CD14-positive monocyte (primary cell): ENCODE measurements at regions not wholly inside any gene's neighbourhood (a gene's known extent, or its start where the extent isn't known, plus 50 kb on each side); places are given as distances from the start of the nearest gene placed in this dataset.

Source experiments
- DNase-seq, 3 donors: peaks; one replicate each; pipeline ENCODE4 v3.0.0-alpha.2; 2011 to 2022
- H2AFZ ChIP-seq: 2 replicates; pipeline ENCODE4 v1.6.0; 2012; ENCODE audit warnings: mild to moderate bottlenecking, low read depth, low read length, inconsistent platforms; ENCODE audit not compliant: insufficient read depth, poor library complexity, severe bottlenecking
- H3K27ac ChIP-seq, 2 donors: 1 replicate in 1 of 2; 2 replicates in 1 of 2; pipeline ENCODE4 v1.5.1; 2012 to 2013; ENCODE audit warnings: low read length in 2 of 2, control low read depth in 1 of 2, inconsistent platforms in 1 of 2, low read depth in 1 of 2, mild to moderate bottlenecking in 1 of 2
- H3K27me3 ChIP-seq, 2 donors: one replicate each; pipeline versions ENCODE4 v1.6.0 to v1.6.1; 2011 to 2013; ENCODE audit warnings: low read length in 2 of 2; ENCODE audit not compliant: control insufficient read depth in 2 of 2, insufficient read depth in 2 of 2
- H3K36me3 ChIP-seq, 2 donors: replicated peaks in 1 of 2; 1 replicate in 1 of 2; 2 replicates in 1 of 2; pipeline versions ENCODE4 v1.5.1 to v1.6.1; 2012 to 2013; ENCODE audit warnings: low read length in 2 of 2, control low read depth in 1 of 2, inconsistent platforms in 1 of 2, mild to moderate bottlenecking in 1 of 2; ENCODE audit not compliant: insufficient read depth in 2 of 2, control insufficient read depth in 1 of 2
- H3K4me1 ChIP-seq, 2 donors: 1 replicate in 1 of 2; 2 replicates in 1 of 2; pipeline versions ENCODE4 v1.5.1 to v1.6.1; 2012 to 2013; ENCODE audit warnings: low read length in 2 of 2, control low read depth in 1 of 2, inconsistent platforms in 1 of 2, mild to moderate bottlenecking in 1 of 2, moderate library complexity in 1 of 2; ENCODE audit not compliant: insufficient read depth in 2 of 2, control insufficient read depth in 1 of 2
- H3K4me2 ChIP-seq: replicated peaks from 2 replicates; pipeline ENCODE3; 2012; ENCODE audit warnings: low read length, moderate library complexity, mild to moderate bottlenecking; ENCODE audit not compliant: poor library complexity, severe bottlenecking; ENCODE audit errors: extremely low read depth
- H3K4me3 ChIP-seq, 3 experiments: fragments of 200-600 bp in 1 of 3; sonication (generic) in 1 of 3; replicated peaks in 1 of 3; 1 replicate in 2 of 3; 2 replicates in 1 of 3; pipeline ENCODE4 v1.5.1; 2011 to 2013; ENCODE audit warnings: low read length in 3 of 3, mild to moderate bottlenecking in 3 of 3, control low read depth in 2 of 3, low read depth in 2 of 3, inconsistent platforms in 1 of 3, moderate library complexity in 1 of 3
- H3K79me2 ChIP-seq: 2 replicates; pipeline ENCODE4 v1.6.0; 2012; ENCODE audit warnings: mild to moderate bottlenecking, control low read depth, inconsistent platforms, low read length, moderate library complexity; ENCODE audit not compliant: insufficient read depth
- H3K9ac ChIP-seq: 2 replicates; pipeline ENCODE4 v1.6.0; 2017; ENCODE audit warnings: low read length, mild to moderate bottlenecking; ENCODE audit not compliant: insufficient read depth, poor library complexity, severe bottlenecking
- H3K9me3 ChIP-seq, 2 donors: replicated peaks in 1 of 2; 1 replicate in 1 of 2; 2 replicates in 1 of 2; pipeline versions ENCODE4 v1.5.1 to v1.6.1; 2012 to 2013; ENCODE audit warnings: low read length in 2 of 2, control low read depth in 1 of 2; ENCODE audit not compliant: control insufficient read depth in 1 of 2, insufficient read depth in 1 of 2
- H4K20me1 ChIP-seq: 2 replicates; pipeline ENCODE4 v1.6.0; 2012; ENCODE audit warnings: mild to moderate bottlenecking, low read length, control low read depth, moderate library complexity; ENCODE audit not compliant: insufficient read depth
- H3K27ac Mint-ChIP-seq, 7 donors: one replicate each; pipeline ENCODE4 v1.8.0; 2020; ENCODE audit warnings: mild to moderate bottlenecking in 7 of 7, mixed read lengths in 7 of 7, moderate library complexity in 6 of 7, inconsistent platforms in 2 of 7
- H3K27me3 Mint-ChIP-seq, 3 donors: one replicate each; pipeline ENCODE4 v1.8.0; 2021 to 2022; ENCODE audit warnings: low read depth in 3 of 3, mild to moderate bottlenecking in 3 of 3, mixed read lengths in 3 of 3, moderate library complexity in 3 of 3, inconsistent platforms in 1 of 3
- H3K36me3 Mint-ChIP-seq, 2 donors: one replicate each; pipeline ENCODE4 v1.8.0; 2020; ENCODE audit warnings: mixed read lengths in 2 of 2, inconsistent platforms in 1 of 2, mild to moderate bottlenecking in 1 of 2
- H3K4me1 Mint-ChIP-seq: one replicate; pipeline ENCODE4 v1.8.0; 2020; ENCODE audit warnings: mild to moderate bottlenecking, mixed read lengths
- H3K4me3 Mint-ChIP-seq, 2 donors: one replicate each; pipeline ENCODE4 v1.8.0; 2020; ENCODE audit warnings: mild to moderate bottlenecking in 2 of 2, mixed read lengths in 2 of 2, moderate library complexity in 1 of 2
- H3K9me3 Mint-ChIP-seq, 7 donors: one replicate each; pipeline ENCODE4 v1.8.0; 2020 to 2022; ENCODE audit warnings: mixed read lengths in 7 of 7, mild to moderate bottlenecking in 6 of 7, moderate library complexity in 6 of 7, inconsistent platforms in 2 of 7
- WGBS: methylation state at CpG from one replicate; pipeline ENCODE4 v1.1.5; 2013; ENCODE audit warnings: missing lambda C conversion rate; ENCODE audit not compliant: insufficient coverage; 5-methylcytosine and 5-hydroxymethylcytosine counted together
- intact Hi-C, 2 donors: fragments of 100-400 bp; cut with micrococcal nuclease; formaldehyde crosslinking; loops; one replicate each; pipeline versions ENCODE4 v1.15.0 to v1.15.1; 2023
- TF ChIP-seq, protein P1 (sequence below): fragments of 200-600 bp; IDR thresholded peaks from one replicate; pipeline ENCODE4 v1.8.0; 2022; ENCODE audit warnings: antibody characterized with exemption, mild to moderate bottlenecking

DNA sequence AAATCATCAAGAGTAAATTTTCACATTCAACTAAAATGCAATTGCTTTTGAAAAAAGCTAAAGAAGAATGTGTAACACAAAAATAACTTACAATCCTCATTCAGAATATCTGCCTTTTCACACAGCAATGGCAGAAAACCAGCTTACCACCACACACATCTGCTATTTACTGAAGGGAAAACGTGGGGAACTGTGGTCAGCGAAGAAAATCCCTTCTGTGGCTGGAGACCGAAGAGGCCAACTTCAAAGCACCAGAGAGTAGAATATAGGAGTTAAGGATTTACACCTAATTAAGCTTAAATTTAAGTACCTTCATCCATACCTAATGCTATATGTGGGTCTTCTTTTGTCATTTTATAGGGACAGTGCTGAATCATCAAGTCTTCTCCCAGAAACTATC is 339.6 kb downstream of the DEPDC1B start:
- no CpG with 5 or more reads among the region's 3 CpGs for WGBS
- Mint-ChIP-seq H3K4me1 (no peaks in the 10 kb centered on the region), H3K4me3 (no peak overlapping the region), H3K9me3 (peaks cover 0 to 1% (median 0%) of the 10 kb centered on the region in 7 donors), H3K36me3 (no peaks in the 10 kb centered on the region), H3K27ac (no peak overlapping the region), H3K27me3 (peaks cover 0 to 3% (median 0%) of the 10 kb centered on the region in 3 donors)
- no peaks in the 10 kb centered on the region for H3K4me1 ChIP-seq
- no peaks in the 10 kb centered on the region for H3K27me3 ChIP-seq
- no peak for DNase-seq
- TF ChIP-seq, protein P1, sequence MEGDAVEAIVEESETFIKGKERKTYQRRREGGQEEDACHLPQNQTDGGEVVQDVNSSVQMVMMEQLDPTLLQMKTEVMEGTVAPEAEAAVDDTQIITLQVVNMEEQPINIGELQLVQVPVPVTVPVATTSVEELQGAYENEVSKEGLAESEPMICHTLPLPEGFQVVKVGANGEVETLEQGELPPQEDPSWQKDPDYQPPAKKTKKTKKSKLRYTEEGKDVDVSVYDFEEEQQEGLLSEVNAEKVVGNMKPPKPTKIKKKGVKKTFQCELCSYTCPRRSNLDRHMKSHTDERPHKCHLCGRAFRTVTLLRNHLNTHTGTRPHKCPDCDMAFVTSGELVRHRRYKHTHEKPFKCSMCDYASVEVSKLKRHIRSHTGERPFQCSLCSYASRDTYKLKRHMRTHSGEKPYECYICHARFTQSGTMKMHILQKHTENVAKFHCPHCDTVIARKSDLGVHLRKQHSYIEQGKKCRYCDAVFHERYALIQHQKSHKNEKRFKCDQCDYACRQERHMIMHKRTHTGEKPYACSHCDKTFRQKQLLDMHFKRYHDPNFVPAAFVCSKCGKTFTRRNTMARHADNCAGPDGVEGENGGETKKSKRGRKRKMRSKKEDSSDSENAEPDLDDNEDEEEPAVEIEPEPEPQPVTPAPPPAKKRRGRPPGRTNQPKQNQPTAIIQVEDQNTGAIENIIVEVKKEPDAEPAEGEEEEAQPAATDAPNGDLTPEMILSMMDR, result no peak
- no peak overlapping the region for H2AFZ ChIP-seq
- H4K20me1 ChIP-seq, result no peaks in the 10 kb centered on the region
- H3K36me3 ChIP-seq, result no peaks in the 10 kb centered on the region
- H3K4me2 ChIP-seq, result no peak overlapping the region
- no peaks in the 10 kb centered on the region for H3K9me3 ChIP-seq
- no peak overlapping the region for H3K9ac ChIP-seq
- H3K79me2 ChIP-seq, result no peaks in the 10 kb centered on the region
- H3K4me3 ChIP-seq, result no peak overlapping the region
- intact Hi-C loops, result no loop called here
- H3K27ac ChIP-seq, result no peak overlapping the region

DNA sequence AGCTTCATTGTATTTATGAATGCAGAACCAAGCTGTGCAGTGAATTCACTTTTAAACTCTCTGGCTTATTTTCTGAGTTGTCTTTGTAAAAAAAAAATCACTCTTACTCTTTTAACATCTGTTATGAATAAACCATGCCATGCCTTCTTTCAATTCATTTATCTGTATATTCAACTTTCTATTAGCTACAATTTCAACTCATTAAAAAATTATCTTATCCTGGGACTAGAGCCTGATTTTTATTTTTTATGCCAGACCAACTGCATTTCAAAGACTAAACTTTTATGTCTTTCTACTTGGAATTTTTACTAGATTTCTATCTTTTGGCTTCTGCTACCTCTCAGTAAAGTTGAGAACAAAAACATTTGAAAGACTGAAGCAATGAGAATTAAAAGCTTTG is 342.7 kb downstream of the DEPDC1B start:
- Histone ChIP-seq H3K4me3 (no peak overlapping the region), H3K4me1 (no peaks in the 10 kb centered on the region), H3K9me3 (no peaks in the 10 kb centered on the region), H3K9ac (no peak overlapping the region), H3K36me3 (no peaks in the 10 kb centered on the region), H3K27ac (no peak overlapping the region), H3K27me3 (no peaks in the 10 kb centered on the region), H2AFZ (no peak overlapping the region), H3K79me2 (no peaks in the 10 kb centered on the region), H3K4me2 (no peak overlapping the region), H4K20me1 (no peaks in the 10 kb centered on the region)
- no peak for DNase-seq
- H3K4me3 Mint-ChIP-seq, result no peak overlapping the region
- TF ChIP-seq, protein P1, result no peak
- H3K4me1 Mint-ChIP-seq, result no peaks in the 10 kb centered on the region
- intact Hi-C loops, result no loop called here
- H3K36me3 Mint-ChIP-seq, result no peaks in the 10 kb centered on the region
- H3K9me3 Mint-ChIP-seq, result peaks cover 0 to 2% (median 0%) of the 10 kb centered on the region in 7 donors
- peaks cover 0 to 4% (median 0%) of the 10 kb centered on the region in 3 donors for H3K27me3 Mint-ChIP-seq
- H3K27ac Mint-ChIP-seq, result no peak overlapping the region
